Ureter (tissue), 1 donor: ENCODE measurements at regions not wholly inside any gene's neighbourhood (a gene's known extent, or its start where the extent isn't known, plus 50 kb on each side); places are given as distances from the start of the nearest gene placed in this dataset.

ENCODE experiments used
- DNase-seq: peaks from one replicate; pipeline ENCODE4 v3.0.0-alpha.2; 2020; ENCODE audit warnings: low spot score
- donor health status: DM: yes; HTN: yes; CAD: no.

DNA sequence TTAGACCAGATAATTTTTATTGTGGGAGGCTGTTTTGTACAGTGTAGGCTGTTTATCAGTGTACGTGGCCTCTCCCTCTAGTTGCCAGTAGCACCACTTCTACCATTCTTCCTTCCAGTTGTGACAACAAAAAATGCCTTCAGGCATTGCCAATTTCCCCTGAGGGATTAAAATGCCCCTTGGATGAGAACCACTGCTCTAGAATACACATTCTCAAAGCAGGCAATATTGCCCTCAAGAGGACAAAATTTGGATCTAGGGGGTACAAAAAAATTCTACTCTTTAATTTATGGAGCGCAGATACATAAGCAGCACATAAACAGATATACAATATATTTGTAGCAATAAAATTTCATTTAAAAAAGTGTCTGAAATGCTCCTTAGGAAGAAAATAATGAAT, 674.6 kb downstream of the PTPRC start:
- no peak for DNase-seq

DNA sequence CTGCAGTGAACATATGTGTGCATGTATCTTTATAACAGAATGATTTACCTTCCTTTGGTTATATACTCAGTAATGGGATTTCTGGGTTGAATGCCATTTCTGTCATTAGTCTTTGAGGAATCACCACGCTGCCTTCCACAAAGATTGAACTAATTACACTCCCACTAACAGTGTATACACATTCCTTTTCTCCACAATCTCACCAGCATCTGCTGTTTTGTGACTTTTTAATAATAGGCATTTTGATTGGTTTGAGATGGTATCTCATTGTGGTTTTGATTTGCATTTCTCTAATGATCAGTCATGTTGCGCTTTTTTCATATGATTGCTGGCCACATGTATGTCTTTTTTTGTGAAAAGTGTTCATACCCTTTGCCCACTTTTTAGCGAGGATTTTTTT, 680.5 kb downstream of the PTPRC start:
- no peak for DNase-seq

DNA sequence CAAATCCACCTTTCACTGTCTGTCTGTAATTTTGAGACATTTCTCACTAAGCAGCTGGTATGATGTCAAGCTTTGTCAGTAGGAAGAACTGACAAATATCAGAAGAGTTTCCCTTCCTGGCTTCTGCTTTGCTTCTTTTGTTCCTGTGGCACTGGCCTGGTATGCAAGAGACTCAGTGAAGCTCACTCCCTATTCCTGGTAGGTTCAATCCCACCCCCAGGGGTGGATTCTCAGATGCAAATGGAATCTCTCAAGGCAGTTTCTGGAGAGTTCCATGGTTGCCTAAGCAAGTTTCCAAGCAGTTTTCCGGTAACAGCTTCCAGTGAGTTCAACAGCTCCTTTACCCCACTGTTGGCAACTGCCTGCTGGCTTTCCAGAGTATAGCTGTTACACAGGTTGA, 683.4 kb downstream of the PTPRC start:
- no peak for DNase-seq

DNA sequence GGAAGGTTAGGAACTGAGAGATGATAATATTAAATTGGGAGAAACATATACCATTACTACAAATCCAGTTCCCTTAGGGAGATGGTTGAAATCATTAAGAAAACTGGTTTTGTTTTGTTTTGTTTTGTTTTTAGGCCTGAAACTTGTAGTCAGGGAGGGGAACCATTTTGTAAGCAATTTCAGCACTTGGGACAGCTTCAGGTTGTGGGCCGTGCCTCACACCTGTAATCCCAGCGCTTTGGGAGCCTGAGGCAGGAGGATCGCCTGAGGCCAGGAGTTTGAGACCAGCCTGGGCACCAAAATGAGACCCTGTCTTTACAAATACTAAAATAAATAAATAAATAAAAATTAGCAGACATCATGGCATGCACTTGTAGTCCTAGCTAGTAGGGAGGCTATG, 694.3 kb upstream of the NR5A2 start:
- DNase-seq: no peak

DNA sequence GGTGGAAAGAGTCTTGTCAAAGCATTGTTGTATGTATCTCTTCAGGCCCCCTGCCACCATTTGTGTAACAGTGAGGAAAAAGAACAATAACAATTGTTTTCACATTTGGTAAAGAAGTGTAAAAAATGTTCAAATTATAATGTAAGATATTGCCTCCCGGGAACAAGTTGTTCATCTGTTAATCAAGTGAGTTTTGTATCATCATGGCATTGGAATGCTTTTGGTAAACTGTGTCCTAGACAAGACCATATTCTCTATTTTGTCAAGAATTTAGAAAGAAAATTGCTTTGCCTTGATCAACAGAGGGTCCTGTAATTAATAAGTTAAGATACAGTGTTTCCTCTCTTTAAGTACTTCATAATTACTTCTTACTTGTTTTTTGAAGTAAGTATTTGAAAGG, 692.0 kb upstream of the NR5A2 start:
- DNase-seq: no peak

DNA sequence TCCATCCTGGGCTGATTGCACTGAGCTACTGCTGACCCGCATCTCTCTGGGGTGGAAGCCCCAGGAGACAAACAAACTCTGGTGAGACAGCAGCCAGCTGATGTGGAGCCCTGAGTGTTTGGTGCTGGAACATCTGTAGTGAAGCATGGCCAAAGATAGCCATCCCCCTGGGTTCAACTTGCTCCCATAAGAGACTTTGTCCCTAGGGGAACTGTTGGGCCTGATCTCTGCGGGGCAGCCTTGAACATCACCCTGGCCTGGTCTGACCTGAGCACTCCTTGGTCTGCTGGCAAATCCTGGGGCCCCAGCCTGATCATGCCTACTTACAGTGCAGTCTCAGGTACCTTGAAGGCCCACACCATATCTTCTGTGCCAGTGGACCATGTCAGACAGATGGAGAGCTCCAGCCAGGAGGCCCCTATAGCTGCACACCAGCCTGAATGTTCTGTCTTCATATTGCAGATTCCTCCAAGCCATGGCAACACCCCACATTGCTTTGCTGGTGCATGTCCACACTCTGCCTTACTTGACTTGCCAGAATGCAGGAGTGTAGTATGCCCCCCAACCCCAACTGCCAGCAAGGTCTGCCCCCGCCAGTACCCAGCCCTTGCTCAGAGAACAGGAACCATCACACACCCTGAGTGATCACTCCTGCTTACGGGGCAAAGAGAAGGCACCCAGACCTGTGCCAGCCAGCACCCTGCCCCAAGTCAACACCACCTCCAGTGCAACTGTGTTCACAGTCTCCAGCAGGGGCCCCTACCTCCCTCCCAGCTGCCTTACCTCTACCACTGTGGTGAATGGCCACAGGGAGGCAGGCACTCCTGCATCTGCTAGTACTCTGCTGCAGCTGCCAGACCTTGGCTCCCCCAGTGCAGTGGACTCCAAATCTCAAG, 690.5 kb upstream of the NR5A2 start:
- DNase-seq: no peak

DNA sequence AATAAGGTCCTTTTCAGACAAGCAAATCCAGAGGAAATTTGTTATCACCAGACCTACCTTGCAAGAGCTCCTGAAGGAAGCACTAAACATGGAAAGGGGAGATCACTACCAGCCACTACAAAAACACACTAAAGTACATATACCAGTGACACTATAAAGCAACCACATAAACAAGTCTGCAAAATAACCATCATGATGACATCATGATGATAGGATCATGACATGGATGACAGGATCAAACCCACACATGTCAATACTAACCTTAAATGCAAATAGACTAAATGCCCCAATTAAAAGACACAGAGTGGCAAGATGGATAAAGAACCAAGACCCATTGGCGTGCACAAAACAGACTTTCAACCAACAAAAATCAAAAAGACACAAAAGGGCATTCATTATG, 688.8 kb upstream of the NR5A2 start:
- no peak for DNase-seq

DNA sequence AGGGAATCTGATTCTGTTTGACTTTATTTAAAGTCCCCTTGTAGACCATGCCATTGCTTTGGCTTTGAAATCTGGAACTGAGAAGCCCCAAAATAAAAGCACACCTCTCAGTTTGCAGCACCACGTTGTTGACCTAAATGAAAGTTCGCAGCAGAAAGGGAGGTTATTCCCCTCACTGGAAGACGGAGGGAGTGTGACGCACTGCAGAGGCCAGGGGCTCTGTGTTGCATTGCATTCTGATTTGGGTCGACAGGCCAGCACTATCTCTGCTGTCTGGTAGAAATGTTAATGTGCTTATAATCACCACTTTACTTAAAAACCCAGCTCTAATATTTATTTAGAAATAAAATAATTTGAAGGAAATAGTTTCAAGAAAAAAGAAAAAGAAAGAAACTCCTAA, 675.2 kb upstream of the NR5A2 start:
- DNase-seq: no peak

DNA sequence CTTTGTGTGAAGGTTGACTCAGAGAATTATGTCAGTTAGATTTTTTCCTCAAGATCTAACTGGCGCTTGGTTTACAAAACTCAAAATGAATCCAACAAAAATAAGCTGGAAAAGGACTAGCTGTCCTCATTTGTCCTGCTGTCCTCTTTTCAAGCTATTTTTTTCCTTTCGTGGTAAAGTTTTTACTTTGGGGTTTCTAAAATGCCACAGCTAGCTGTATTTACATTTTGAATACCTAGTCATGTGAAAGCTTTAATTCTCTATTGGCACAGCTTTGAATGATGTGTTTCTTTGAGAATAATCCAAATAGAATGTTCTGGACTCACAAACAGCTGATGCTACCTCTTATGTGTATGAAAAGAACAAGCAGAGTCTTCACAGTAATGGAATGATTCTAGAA, 673.6 kb upstream of the NR5A2 start:
- no peak for DNase-seq

DNA sequence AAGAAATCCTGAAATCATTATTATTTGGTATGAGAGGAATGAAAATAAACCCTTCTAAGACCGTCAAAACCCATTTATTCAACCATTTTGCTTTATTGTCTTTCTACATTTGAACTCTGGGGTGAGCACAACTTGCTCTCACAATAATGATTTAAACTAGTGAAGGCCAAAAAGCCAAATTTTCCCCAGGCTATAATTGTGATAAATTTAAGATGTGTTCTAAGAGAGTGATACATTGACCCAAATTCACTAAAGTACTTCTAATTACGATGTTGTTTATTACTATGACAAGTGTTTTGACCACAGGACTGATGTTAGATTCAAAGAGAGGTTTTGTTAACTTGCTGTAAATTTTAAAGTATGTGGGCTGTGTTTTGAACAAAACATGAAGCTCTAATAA, 670.9 kb upstream of the NR5A2 start:
- no peak for DNase-seq

DNA sequence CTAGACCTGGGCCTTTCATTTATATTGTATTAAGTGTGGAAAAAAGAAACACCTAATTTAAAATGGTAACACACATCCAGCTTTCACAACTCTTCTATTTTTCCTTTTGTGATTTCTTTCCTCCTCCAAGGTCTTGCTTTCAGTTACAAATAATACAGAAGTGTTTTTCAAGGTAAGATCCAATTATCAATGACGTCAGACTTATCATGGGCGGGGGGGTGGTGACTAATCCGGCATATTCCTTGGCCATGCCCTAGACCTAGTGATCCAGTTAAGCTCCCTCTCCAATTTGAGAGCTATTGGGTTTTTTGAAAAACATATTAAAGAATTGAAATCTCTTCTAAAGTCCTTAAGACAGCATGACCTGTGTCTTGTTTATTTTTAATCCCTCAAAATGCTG, 669.9 kb upstream of the NR5A2 start:
- no peak for DNase-seq

DNA sequence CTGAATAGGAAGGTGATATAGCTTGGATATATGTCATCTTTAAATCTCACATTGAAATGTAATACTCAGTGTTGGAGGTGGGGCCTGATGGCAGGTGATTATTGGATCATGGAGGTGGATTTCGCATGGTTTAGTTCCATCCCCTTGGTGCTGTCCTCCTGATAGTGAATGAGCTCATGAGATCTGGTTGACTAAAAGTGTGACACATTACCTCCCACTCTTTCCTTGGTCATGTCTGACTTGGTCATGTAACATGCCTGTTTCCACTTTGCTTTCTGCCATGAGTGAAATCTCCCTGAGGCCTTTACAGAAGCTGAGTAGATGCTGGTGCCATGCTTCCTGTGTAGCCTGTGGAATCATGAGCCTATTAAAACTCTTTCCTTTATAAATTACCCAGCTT, 664.5 kb upstream of the NR5A2 start:
- no peak for DNase-seq

DNA sequence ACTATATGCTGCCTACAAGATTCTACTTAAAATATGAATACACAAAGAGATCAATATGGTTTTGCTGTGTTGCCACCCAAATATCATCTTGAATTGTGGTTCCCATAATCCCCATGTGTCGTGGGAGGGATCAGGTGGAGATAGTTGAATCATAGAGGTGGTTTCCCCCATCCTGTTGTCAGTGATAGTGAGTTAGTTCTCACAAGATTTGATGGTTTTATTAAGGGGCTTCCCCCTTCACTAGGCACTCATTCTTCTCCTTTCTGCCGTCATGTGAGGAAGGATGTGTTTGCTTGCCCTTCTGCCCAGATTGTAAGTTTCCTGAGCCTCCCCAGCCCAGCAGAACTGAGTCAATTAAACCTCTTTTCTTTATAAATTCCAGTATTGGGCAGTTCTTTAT, 654.4 kb upstream of the NR5A2 start:
- DNase-seq: no peak

DNA sequence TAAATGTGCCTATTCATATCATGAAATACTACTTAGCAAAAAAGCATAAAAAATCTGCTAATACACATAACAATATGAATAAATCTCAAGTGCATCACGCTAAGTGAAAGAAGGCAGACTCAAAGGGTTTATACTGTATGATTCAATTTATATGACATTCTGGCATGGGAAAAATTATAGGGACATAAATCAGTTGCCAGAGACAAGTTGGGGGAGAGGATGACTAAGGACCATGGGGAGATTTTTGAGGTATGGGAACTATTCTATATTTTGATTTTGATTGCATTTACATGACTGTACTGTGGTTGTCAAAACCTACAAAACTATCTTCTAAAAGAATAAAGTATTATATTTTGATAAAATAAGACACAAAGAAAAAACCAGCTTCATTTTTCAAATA, 650.3 kb upstream of the NR5A2 start:
- DNase-seq: no peak

DNA sequence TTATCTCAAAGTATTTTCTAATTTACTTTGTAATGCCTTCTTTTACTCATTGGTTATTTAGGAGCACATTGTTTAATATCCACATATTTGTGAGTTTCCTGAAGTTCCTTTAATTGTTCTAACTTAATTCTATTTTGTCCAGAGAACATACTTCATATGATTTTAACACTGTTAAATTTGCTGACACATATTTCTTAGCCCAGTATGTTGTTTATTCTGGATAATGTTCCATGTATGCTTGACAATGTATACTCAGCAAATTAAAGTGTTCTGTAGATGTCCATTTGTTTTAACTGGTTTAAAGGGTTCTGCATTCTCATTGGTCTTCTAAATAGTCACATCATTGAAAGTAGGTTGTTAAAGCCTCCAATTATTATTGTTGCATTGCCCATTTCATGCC, 643.7 kb upstream of the NR5A2 start:
- no peak for DNase-seq

DNA sequence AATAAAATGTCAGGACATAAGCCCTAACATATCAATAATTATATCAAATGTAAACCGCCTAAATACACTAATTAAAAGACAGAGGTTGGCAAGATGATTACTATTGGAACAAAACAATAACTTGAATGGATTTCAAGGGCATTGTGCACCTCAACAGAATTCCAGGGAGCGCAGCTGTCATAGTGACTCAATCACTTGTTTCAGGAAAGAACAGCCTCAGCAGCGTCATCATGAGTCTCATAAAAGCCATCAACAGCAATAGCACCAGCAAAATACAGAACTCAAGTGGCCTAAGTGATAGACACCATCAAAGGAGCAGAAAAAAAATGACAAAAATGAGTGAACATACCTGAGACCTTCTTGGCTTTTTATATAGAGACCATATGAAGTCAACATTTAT, 632.7 kb upstream of the NR5A2 start:
- no peak for DNase-seq

DNA sequence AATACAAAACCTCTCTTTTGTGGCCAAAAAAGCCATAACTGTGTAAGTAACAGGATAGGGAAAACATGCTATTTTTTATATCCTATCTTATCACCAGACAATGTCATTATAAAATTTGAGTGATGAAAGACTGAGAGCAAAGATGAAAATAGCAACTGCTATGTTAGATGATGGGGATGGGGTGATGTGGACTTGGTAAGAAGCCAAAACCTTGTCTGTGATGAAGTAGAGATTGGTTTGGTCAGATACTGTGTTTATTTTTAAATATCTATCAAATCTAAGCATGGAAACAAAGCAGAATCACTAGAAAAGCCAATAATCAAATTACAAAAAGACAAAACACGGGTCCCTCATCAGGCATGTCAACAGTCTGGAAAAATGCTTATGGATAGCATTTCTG, 631.1 kb upstream of the NR5A2 start:
- no peak for DNase-seq

DNA sequence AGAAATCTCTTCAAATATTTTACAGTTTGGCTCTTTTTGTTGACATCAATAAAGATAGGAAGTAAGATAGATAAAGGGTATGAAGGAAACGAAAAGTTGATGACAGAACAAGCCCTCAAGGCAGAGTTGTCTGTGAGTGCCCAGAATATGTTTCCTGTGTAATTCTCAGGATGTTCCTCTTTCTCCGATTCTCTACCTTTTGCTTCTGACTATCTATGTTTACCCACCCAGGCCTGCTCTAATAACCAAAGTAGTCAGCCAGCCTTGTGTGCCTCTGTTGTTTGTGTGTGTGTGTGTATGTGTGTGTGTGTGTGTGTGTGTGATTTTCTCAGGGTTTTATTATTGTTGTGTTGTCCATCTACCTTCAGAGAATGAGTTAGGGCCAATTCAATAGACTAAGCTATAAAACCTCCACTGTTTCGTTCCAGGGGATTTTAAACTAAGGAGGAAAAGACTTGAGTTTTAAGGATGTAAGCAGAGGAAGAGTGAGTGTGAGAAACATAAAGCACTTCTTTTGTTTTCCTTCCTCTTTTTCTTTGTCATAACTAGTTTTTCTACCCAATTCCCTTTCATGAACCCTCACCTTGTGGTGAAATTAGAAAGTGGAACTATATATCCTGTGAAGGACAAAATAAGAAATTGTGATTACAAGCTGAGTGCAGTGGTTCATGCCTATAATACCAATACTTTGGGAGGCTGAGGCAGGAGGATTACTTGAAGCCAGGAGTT, 627.4 kb upstream of the NR5A2 start:
- DNase-seq: no peak

DNA sequence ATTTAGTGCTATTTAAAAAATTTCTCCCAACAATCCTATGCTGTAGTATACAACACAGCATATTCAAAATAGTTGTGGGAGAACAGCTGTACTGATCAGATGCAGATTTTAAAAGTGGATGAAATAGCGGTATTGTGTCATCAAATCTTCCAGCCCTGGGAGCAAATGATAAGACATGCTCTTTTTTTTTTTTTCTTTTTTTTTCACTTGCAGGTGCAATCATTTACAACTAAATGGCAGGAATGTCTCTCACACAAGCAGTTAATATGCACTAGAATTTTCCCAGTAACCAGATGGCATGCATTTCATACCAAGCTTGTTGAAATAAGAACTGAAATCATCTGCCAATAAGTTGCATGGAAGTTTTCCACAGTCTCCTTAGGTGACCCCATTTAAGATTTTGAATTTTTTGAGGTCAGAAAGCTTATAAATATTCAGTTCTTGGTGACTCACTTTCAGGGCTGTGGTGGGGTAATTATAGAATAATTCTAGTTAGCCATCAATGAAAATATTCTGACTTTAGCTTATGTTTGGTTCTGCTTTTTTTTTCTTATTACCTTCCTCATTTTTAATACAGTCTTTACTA, 623.9 kb upstream of the NR5A2 start:
- no peak for DNase-seq

DNA sequence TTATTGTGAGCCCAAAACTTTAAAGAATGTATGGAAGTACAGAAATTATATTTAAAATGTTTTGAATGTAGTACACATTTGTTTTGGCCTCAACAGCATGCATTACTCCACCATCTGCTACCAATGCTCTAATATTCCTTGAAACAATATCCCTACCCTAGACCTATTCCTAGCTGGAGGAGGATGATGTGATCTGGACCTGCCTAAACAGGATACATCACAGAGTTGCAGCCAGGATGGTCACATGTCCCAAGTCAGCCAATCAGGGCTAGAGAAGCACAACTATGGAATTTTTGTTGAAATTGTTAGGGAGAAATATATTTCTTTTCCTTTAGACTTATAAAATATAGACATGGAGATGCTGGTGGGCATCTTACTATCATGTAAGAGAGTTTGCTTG, 623.3 kb upstream of the NR5A2 start:
- no peak for DNase-seq

DNA sequence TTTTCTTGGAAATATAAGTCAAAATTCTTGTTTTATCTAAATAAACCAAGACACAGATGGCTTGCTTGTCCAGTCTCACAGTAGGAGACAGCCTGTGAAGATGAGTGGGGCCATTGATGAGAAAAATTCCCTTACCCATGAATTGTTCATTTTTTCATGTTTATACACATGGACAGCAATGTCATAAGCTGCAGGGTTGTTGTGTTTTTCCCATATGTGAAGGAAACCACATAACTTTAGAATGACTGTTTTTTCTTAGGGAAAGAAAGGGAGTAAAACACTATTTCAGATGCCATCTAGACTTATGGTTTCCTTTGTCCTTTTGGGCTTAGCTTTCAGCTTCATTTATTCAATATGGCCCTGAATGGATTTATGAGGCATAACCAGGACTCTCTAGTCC, 622.5 kb upstream of the NR5A2 start:
- DNase-seq: no peak

DNA sequence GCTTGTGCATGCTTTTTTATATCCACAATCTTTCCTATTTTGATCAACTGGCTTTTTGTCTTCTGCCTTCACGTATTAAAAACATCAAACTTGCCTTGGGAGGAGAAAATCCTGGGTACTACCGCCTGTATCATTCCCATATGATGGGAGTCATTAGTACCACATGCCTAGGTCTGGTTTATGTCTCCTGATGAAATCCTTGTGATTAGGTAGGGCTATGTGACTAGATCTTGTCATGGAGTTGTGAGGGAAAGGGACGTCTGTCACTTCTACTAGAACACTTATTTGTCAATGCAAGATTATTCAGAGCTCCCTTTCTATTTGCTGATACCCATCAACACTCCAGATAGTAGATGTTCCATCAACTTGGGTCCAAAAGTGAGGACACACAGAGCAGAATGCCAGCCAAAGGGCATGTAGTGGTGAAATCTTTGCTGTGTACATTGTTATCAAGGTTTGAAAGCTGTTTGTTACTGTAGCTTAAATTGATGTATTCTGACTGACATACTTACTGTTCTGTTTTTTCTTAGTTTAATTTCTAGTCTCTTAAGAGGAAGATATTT, 621.8 kb upstream of the NR5A2 start:
- DNase-seq: no peak

DNA sequence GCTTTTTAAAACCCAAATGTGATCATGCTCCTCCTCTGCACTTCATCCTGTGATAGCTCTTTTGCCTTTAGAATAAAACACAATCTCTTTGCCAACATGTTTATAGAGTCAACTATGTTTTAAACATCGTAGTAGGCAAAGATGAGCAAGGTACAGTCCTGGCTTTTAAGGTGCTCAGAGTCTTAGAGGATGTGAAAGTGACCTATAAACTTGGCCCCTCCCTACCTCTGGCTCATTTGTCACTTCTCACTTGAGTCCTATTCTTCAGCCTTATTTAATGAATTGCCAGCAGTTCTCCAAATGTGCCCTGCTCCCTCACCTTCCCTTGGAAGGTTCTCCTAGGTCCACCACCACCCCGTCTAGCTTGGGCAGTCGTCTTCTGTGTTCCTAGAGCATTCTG, 617.0 kb upstream of the NR5A2 start:
- no peak for DNase-seq
